GM21381 (cell line): ENCODE measurements at regions not wholly inside any gene's neighbourhood (a gene's known extent, or its start where the extent isn't known, plus 50 kb on each side); places are given as distances from the start of the nearest gene placed in this dataset.

Source experiments
- ATAC-seq: cut with Tn5 transposase; IDR thresholded peaks from one replicate; pipeline ENCODE4 v1.9.1; 2021; ENCODE audit warnings: mild to moderate bottlenecking, moderate library complexity; ENCODE audit not compliant: unreplicated experiment

DNA sequence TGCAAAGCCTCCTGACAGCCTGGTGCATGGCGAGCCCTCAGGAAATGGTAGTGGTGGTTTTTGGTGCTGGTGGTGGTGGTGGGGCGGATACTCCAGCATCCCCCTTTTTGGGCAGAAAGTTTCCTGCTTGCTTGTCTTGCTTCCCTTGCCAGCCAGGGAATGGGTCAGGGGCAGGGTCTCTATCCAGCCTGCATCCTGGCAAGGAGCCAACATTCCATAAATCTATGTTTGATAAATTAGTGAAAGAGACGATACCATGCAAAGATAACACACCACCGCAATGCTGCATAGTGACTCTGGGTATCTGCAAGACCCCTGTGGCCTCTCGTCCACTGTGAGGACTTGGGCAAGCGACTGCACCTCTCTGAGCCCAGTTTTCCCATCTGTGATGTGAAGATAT is 246.2 kb downstream of the LRFN2 start:
- ATAC-seq, result no peak

DNA sequence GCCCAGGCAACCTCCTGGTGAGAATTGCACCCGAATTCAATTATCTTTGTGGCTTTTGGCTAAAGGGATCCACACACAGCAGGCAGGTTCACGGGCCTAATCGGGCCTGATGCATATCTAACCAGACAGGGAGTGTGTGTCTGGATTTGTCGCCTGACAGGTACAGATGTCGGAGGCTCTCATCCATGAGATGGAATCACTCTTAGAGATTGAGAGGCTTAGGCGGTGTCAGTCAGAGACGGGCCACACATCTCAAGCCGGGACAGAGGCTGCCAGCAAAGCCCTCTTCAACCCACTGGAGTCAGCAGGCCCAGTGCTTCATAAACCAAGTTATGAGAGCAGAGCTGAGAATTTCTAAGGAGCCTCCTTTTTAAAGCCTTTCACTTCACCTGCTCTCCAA is 247.0 kb downstream of the LRFN2 start:
- ATAC-seq, result no peak

DNA sequence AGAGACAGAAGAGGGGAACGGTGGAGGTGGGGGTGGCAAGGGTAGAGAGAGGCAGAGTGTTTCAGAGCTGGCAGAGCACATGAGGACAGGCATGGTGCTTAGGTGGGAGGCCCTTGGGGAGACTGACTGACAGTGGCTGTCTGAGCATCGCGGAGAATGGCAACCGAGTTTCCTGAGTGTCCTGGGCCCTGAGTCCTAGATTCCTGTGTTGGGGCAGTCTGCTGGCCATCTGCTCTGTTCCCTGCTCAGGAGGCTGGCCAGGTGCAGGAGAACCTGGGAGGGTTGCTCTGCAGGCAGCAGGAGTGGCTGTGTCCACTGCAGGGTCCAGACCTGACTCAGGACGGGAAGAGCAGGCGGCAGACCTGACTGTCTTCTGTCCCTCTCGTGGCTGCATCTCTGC is 248.9 kb downstream of the LRFN2 start:
- no peak for ATAC-seq

DNA sequence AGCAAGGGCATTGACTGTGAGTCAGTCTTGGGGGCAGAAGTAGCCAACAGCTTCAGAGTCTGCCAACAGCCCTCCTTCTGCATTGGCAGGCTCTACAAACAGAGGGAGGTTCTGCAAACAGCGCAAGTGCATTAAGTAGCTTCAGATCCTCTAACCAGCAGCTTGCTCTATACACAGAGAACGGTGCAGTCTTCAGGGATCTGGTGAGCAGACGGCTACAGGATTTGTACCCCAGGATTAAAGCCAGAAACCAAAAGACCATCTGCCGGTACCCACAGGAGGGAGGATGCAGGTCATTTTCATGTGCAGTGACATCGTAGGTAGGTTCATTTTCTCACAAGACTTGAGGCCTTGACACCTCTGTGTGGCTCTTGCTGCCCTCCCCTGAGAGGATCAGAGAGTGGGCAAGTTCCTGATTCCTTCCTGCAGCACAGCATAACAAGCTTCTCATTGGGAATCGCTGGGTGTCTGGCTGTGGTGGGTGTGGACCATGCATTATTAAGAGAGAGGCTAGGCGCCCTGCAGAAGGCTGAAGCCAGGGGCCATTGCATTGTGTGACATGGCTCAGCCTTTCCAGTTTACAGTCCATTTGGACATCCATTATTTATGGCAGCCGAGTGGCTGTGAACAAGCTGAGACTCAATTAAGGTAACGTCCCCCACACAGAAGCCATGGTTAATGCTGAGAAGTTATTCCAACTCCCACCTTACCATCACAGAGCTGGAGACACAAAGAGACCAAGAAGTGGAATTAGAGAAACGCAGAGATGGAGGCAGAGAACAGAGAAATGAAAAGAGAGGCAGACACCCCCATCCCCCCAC is 250.0 kb downstream of the LRFN2 start:
- no peak for ATAC-seq

DNA sequence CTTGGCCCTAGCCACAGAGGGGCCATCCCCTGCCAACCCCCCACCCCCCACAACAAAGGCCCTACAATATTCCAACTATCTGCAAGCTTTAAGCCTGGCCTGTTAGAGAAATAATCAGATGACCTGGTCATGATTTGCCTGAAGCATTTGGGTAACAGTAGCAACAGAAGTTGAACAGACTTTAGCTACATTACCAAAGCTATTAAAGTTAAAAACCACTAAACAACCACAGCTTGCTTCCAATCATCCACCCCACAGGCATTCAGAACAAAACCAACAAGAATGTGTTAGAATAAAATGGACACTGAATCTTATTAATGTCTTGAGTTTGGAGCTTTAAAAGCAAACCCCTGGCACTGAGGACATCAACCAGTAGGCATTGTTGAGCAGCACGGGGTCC is 250.9 kb downstream of the LRFN2 start:
- ATAC-seq, result no peak

DNA sequence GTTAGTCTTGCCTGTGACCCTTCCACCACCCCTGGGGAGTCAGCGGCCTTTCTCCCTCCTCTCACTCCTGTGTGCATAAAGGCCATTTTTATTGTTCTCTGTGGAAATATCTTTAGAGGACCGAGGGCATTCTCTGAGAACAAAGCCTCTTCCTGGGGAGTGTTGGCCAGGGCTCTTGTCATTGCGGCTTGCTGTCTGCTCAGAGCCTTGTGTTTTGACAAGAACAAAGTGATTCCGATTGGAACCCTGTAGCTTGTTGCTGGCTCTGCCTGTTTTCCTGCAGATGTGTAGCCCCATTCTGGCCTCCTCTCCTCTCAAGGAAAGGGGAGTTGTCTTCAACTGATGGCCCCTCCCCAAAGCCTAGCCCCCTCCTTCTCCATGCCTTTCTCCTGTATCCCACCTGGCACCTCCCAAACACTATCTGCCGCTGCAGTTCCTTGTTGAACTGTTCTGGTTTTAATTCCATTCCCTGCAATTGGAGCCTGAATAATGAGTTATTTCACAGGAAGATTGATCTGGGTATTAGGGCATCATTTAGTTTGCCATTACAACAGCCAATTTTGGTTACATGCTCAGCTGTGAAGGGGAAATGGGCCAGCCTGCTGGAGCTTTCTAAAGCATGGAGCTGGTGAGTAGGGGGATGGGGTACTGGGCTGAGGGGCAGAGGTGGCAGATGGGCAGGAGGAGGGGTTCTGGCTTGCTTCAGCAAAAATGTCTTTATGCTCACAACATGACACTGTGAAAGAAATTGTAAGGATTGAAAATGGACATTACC is 252.5 kb downstream of the LRFN2 start:
- ATAC-seq, result no peak

DNA sequence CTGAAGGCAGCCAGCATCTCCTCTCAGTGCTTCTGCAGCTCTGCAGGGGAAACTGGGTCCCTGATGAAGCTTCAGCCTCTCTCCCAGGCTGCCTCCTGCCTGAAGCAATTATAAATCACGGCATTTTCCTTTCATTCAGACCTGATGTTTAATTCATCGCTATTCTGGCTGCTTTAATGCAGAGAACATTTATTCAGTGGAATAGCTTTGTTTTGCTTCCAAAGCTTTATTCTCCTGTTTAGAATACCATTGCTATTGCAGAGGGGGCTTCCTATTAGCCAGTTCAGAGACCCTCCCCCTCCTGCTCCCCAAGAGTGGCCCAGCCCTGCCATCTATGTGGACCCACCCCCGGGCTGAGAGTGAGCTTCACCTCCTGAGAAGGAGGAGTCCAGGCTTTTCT is 255.6 kb downstream of the LRFN2 start:
- no peak for ATAC-seq

DNA sequence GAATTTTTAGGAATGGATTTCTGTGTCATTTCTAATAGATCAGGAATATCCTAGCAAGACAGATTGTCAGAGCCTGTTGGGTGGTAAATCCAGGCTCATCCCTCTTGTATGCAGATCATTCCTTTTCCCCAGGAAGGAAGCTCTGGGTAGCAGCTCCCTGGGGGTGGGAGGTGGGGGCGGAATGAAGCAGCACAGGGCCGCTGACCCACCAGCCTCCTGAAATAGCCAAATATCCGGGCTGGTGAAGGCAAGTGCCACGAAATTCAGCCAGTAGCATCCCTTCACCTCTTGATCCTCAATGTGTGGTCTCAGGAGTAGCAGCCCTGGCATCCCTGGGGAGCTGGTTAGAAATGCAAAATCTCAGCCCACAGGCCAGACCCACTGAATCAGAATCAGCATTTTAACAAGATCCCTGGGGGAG is 256.9 kb downstream of the LRFN2 start:
- ATAC-seq, result no peak

DNA sequence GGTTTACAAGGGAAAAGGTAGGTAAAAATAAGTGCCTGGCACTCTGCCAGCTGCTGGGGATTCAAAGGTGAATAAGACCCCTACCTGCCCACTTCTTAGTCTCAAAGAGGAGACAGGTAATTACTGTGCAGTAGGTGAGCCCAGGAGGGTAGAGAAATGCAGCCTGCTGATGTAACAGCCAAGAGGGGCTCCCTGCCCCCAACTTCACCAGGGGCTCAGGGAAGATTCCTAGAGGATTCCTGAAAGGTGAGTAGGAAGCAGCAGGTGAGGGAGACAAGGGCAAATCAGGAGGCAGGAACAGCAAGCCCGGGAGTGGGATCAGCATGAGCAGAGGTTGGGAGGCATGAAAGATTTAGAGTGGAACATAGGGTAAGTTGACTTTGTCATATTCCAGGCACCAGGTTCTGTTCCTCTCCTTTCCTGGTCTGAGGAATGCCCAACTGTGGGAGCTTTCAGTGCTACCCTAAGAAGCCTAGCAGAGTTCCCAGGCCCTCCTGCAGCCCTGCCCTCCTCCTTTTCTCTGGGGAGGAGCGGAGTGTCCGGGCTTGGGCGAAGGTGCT is 258.1 kb downstream of the LRFN2 start:
- ATAC-seq, result no peak

DNA sequence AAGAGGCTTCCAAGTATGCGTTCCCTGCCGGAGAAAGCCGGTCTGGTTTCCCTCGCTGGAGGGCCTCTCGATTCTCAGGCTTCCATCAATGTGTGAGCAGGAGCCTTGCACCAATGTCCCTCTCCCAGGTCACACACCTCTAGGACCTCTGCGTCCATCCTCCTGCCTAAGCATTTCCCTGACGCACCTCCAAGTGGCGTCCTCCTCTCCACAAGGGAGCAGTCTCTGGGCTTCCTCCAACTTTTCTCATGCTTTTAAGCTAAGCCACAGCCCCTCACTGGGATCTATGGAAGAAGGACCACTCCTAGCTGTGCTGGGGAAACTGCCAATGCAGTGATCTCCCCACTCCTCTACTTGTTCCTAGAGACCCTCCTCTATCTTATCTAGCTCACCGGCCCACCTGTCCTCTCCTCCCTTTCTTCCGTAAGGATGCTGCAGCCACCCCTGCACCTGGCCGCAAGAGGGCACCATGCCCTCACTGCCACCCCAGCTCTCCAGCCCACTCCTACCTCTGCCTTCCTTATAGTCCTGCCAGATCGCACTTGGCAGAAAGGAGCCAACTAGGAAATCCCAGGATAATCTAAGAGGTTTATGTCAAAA is 258.7 kb downstream of the LRFN2 start:
- ATAC-seq, result no peak

DNA sequence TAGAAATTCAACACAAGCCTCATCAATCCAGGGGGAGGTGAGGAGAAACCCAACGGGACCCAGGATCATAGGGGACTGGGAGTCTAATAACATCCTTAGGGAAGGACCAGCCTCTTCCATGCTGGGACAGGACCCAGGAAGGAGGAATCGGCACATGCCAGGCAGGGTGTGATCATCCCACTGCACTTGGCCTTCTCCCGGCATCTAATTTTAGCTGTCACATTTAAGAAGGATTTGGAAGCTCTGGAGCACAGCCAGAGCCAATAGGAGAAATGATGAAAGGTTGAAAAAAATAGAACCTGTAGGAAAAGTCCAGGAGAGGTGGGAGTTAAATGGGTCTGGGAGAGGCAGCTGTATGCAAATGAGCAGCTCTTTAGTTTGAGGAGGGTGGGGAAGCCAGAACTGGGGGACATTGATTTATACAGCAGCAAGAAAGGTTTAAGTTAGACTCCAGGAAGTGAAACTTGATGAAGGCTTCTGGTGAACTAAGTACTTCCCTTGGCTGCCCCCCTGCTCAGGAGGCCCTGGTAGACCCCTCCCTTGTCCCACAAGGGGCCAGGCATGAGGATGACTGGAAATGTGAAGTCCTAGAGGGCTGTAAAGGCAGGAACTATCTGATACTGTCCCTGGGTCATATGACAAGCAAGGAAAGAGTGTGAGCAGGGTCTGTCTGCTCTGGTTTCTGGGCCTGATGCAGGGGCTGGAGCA is 260.3 kb downstream of the LRFN2 start:
- ATAC-seq, result no peak

DNA sequence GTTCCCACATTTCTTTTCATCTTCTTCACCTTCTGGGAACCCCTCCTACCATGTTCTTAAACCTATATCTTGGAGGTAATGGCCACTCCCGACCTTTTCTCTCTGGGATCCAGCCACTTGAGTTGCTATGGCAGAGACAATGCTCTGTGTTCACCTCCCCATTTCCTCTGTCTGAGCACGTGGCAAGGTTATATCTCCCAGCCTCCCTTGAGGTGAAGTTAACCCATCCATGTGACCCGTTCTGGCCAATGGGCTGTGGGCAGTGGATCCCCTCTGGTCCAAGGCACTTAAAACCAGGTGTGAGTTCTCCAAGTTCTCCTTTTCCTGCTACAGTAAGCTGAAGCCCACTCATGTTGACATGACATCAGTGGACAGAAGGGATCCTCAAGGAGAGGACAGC is 261.4 kb downstream of the LRFN2 start:
- ATAC-seq, result no peak

DNA sequence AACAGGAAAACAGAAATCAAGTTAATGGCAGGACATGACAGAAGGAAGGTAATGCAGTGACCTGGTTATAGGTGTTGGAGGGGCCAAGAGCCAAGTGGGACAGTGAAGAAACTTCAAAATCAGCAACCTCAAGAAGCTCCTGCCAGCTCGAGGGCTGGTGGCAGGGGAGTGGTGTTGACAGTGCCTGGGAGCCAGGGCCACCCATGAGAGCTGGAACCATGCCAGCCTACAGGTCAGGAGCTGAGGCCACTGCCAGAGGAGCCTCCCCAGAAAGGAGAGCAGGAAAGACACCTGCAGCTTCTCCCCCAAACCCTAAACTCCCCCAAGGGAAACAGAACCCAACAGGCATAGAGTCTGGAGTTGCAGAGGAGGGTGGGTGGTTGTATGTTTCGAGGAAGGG is 262.1 kb downstream of the LRFN2 start:
- ATAC-seq, result no peak

DNA sequence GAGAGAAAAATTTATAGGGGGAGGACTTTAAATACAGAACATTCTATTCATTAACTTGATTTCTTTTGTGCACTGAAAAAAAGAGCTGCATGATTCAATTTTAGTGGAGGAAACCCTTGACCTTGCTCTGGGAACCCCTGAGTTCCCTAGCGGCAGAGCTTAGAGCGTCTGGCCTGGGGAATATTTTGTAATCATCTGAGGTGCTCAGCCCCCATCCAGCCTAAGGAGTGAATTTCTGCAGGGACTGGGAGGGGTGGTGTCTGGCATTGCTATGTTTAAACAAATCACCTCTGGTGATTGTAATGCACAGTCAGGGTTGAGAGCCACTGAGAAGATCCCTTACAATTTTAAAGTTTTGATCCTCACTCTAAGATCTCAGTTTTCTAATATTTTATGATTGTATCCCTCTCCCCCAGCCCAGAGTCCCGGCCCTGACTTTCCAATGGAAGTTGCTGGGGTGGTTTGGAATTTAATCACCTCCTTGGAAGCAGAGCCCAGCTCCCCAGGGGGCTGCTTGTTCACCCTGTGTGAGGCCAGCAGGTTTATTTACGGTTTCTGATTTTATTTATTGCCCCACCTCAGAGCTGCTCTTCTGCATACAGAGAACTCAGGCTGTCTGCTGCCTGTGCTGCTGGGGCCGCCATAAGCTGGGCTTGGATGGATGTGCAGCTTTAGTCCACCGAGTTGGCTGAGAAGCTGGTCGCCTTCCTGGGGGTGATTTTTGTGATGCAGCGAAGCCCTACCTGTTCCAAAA is 263.1 kb downstream of the LRFN2 start:
- ATAC-seq, result no peak

DNA sequence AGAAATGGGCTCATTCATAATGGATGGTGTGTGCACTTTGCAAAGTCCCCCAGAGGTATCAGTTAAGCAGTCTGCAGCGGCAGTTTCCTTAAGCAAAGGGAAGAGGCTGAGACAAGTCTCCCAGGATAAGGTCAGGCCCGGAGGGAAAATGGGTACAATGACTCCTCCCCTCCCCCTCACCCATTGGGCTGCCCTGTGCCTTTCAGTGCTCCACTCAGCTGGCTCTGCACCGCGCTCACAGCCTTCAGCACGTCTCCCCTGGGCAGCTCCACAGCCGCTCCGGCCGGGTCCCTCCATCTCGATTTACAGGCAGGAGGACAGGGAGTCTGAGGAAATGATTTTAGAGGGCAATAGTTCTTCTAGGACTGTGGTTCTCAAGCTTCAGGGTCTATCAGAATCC is 264.8 kb downstream of the LRFN2 start:
- ATAC-seq, result no peak

DNA sequence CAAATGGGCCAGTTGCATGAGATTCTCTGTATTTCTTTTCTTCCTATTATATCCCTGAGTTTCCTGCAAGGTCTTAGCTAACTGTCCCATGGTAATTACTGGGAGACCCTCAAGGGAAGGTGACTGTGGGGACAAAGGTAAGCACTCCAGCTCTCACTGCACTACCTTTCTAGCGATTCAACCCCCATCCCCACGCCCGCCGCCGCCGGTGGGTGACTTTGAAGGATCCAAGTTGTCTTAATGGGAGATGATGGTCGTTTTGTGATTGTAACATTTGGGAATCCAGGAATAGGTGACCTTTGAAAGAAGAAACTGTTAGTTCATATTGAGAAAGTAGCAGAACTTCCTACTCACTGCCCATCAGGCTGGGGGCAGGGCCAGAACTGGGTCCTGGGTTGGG is 265.5 kb downstream of the LRFN2 start:
- no peak for ATAC-seq

DNA sequence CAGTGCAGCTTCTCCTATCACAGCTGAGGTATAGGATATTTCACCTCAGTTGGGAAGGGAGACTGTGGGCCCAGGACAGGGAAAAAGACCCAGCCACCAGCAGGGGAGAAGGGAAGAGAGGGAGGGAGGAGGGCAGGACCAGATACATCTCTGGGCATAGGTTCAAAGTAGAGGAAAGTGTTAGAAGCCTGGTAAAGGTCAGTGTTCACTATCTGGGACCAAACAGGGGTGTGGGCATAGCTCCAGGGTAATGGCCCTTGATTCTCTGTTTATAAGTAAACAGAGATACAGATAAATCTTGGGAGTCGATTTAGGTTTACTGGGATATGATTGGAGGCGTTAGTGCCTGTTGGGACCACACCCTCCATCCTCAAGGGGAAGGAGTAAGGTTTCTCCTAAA is 266.2 kb downstream of the LRFN2 start:
- no peak for ATAC-seq

DNA sequence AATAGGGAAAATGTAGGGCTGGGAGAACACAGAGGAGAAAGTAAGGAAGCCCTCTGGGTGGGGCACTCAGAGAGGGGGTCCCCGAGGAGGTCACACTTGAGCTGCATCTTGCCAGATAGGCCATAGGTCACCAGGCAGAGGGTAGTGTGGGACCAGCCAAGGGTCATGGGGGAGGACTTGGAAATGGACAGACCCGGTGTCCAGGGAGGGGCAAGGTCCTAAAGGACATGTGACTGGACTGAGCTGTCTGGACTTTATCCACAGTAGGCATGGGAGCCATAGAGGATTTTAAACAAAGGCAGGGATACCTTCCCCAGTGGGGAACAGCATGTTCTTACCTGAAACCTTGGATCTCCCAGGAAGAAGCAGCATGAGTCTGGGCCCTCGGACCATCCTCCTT is 266.7 kb downstream of the LRFN2 start:
- no peak for ATAC-seq

DNA sequence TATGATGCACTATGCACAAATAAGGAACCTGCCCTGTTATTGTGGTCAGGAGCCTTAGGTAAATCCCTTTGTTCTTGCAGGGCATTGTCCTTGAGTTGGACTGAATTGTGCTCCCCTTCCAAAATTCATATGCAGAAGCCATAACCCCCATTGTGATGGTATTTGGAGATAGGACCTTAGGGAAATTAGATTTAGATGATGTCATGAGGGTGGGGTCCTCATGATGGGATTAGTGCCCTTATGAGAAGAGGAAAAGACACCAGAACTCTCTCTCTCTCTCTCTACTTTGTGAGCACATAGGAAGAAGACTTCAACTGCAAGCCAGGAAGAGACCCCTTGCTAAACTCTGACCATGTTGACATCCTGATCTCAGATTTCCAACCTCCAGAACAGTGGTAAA is 268.0 kb downstream of the LRFN2 start:
- no peak for ATAC-seq

DNA sequence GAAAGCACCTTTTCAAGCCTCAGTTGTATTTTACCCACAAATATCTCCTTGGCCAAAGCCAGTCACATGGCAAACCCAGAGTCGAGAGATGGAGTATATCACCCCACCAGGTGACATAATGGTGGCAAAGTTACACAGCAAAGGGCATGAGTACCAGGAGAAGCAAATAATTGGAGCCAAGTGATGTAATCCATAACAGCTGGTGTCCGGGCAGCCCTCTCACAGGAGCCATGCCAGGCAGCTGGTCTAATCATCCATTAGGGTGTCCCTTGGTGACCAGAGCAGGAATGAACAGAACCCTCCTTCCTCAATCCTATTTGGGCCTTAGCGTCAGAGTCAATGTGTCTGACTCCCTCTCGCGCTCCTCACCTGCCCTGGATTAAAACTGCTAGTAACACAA is 272.1 kb downstream of the LRFN2 start:
- ATAC-seq, result no peak
